GM21619 (cell line): ENCODE measurements at regions not wholly inside any gene's neighbourhood (a gene's known extent, or its start where the extent isn't known, plus 50 kb on each side); places are given as distances from the start of the nearest gene placed in this dataset.
"Not testable (repeated sequence)": the region's sequence is repeated elsewhere in the genome, so short reads cannot be mapped to it uniquely, and the experiment has no call there.

ENCODE experiments used
- ATAC-seq: cut with Tn5 transposase; IDR thresholded peaks from one replicate; pipeline ENCODE4 v1.9.1; 2021; ENCODE audit not compliant: unreplicated experiment

DNA sequence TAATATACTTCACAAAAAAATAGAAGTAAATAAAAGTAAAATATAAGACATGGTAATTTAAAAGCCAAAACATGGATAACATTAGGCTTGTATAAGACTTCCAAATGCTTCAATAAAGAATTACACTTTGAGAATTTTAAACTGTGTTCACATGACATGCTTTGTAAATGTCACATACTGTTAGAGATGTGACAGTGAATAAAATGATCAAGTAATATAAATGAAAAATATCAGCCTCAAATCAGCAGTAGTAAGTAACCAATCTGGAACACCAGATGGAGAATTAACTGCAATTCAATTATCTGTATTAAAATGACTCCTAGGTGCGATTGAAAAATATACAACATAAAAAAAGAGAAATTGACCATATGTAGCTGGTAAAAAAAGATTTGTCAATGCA is 1260.8 kb downstream of the BRINP3 start:
- no peak for ATAC-seq

GRCh38 chr1:189217646-189218045 is 1260.0 kb downstream of the BRINP3 start:
- ATAC-seq: no peak

DNA sequence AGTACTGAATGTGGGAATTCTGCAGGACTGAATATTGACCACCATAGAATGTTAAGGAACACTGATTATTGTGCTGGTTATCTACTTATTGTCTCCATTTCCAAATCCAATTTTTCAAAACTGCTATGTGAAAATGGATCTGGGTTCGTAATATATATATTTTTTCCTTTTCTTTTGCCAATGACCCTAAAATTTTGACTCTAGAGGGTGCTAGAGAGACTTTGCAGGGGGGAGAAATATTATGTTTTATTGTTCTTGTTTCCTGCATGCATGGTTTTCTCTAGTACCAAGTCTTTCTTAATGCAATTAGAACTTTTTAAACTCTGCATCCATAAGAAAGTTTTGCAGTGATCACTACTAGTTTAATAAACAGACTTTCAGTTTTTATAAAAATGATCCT is 1256.9 kb downstream of the BRINP3 start:
- ATAC-seq: no peak

- ATAC-seq: not testable (repeated sequence)
Measured at GRCh38 chr1:189225794-189226145, 1251.9 kb downstream of the BRINP3 start.

DNA sequence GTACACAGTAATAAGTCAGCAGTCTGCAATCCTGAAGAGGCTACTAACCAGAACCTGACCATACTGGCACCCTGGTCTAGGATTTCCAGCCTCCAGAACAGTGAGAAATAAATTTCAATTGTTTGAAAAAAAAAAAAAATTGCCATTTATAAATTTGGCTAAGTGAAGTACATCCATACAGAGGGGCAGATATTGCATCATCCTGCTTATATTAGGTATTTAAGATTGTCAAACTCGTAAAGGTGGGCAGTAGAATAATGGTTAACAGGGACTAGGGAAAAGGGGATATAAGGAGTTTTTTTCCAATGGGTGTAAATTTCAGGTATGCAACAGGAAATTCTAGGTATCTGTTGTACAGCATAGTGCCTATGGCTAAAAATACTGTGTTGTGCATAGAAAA is 1250.9 kb downstream of the BRINP3 start:
- ATAC-seq: no peak

- ATAC-seq: no peak
Measured at GRCh38 chr1:189237008-189237407, 1240.7 kb downstream of the BRINP3 start.

DNA sequence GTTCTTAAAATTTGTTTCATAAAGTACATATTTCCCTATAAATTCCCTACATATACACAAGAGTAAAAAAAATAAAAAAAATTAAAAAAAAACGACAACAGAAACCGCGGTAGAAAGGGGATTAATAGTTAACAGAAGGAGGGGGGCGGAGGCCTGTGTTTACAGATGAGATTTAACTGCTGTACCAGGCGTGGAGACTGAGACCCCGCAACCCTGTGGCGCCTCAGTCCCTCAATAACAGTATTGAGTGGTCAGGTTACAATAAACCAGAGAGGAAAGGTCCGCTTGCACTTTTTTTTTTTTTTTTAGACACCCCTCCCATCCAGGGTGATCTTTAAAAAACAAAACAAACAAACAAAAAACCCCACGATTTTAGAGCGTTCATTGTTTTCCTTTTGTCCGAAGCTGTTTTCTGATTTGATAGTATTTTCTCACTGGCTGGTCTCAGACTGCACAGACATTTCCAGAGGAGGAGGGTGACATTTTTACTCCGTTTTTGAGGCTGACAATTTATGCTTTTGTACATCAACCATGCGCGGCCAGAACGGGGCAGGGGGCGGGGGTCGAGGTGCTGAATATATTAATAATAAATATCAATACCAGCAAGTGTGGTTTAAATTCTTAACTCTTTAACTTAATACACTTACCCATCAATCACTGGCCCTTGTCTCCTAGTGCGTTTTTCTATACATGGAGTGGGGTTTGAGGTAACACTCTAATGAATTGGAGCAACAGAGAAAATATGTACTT is 1223.9 kb downstream of the BRINP3 start:
- no peak for ATAC-seq

GRCh38 chr1:189261128-189261527 is 1216.5 kb downstream of the BRINP3 start:
- not testable (repeated sequence) for ATAC-seq

DNA sequence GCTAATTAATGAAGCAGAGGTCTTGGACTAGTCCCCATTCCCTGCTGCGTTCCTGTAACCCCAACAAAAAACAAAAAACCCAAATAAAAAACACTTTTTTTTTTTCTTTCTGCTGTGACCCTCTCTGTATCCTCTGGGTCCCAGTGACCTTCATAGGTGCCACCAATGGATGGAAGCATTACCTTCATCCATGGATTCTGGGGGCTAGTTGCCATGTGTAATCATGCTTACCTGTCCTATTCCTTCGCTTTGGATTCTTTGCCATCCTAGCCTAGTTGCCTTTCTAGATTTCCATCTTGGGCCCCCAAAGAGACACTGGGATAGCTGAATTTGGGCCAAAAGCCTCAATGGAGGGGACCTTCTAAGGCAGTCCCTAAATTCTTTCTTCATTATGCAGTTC is 1208.7 kb downstream of the BRINP3 start:
- no peak for ATAC-seq

DNA sequence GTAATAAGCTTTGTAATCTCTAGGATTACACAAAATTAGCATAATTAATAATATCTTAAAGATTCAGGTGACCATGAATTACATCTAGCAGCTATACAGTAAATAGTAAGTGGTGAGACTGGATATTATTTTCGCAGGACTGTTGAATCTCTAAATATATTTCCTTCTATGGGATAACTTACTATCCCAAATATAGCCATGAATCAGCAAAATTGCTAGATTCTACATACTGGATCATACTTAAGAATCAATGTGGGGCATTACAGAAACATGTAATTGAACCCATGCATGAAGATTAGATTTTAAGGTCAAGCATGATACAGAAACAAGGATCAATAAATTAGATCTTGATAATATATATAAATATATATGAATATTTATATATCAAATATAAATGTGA is 1203.4 kb downstream of the BRINP3 start:
- ATAC-seq: no peak

DNA sequence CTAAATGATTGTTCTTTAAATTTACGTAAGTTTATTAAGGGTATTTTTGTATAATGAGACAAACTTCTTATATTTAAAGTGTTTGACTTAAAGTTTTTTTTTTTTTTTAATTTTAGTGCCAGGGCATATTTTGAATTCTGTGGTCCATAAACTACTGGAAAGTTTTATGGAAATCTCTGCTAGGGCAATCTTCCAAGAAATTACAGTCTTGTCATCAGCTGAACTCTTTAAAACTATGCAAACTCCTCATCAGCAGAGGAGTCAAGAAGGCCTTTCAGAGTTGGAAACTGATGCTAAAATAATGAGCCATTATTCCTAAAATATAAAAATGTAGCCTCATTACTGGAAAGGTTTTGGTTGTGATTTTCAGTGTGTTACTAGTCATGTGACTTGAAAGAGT is 1201.9 kb downstream of the BRINP3 start:
- ATAC-seq: no peak

GRCh38 chr1:189289346-189289745 is 1188.3 kb downstream of the BRINP3 start:
- ATAC-seq: no peak

- no peak for ATAC-seq
Measured at GRCh38 chr1:189301235-189301634, 1176.4 kb downstream of the BRINP3 start.

DNA sequence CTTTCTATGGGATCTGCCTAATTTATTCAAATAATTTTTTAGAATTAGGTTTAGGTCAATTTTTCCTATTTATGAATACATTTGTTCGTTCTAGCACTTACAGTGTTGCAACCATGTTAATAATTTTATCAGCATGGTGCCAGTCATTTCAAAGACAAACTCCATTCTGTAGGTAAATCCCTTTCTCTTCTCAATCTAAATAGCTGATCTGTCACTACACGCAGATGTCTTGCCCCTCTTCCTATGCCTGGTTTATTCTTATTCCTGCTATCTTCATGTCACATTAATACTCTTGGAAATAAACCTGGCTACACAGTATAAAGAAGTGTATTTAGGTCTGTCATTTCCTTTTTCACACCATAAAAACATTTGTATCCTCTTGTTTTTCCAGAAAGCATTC is 1172.4 kb downstream of the BRINP3 start:
- ATAC-seq: no peak

- no peak for ATAC-seq
Measured at GRCh38 chr1:189311915-189312314, 1165.7 kb downstream of the BRINP3 start.

GRCh38 chr1:189312499-189312898 is 1165.2 kb downstream of the BRINP3 start:
- ATAC-seq: no peak

DNA sequence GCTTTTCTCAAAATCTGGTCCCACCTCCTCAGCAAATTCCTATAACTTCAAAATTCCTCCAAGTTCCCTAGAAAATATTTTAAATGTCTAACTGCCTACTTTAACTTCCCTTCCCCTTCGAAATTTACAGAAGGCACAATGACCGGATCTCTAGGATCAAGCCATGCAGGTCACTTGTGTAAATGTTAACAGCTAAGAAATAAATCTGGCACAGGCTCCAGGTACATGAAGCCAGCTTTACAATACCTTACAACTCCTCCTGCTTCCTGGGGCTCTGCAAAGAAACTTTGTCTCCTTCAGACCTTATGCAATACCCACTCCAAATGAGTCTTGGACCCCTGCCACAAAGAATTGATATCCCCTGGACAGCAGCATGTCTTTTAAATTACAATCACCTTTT is 1164.2 kb downstream of the BRINP3 start:
- ATAC-seq: no peak

DNA sequence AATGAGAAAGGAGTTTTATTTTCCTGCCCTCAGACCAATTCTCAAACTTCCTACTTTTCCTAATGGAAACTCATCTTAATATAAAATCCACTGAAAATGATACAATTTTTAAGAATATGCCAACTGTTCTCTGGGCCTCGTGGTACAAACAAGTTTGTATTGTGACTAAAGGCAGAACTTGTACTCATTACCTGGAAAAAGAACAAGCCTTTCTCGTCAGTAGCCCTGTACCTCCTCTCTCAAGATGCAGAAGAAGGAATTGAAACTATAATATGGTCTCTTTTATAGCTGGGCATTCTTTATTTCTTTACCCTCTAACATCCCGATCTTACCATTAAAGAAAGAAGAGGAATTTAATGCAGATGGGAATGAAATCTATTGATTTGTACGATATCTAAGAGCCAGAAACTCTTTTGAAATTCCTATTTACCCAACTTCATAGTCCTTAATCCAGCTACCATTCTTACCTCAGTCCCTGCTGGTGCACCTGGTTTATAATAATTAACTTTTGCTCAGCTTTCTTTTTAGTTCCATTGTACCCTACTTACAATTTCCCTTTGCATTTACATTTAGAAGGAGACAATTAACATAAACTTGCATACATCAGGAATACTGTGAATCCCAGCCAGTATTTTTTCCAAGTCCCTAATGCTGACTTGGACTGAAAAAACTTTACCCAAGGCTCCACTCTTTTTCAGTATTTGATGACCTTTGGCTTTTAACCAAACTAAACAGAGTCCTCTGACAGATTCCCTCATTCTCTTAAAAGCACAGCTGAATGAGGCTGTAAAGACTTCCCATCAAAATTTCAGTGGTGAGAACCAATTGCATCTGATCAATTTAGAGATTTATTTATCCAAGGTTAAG is 1162.4 kb downstream of the BRINP3 start:
- ATAC-seq: no peak

DNA sequence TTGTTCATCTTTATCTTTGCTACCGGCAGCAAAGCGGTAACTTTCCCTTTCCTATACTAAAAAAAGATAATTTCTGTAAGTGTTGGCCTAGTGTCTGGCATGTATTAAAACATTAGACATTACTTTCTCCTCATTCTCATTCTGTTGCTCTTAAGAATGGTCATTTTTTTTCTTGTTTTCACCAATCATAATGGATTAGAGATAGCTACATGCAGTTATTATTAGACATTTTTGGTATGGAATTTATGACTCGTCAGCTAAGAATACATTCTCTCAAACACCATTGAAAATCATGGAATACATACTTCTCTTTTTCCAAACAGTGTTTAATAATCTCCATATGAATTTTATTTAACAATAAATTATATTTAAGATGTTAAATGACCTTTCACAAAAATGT is 1154.6 kb downstream of the BRINP3 start:
- no peak for ATAC-seq

GRCh38 chr1:189331071-189331470 is 1146.6 kb downstream of the BRINP3 start:
- not testable (repeated sequence) for ATAC-seq

- no peak for ATAC-seq
Measured at GRCh38 chr1:189336115-189337100, 1141.3 kb downstream of the BRINP3 start.
